ENCODE measurements at regions not wholly inside any gene's neighbourhood (a gene's known extent, or its start where the extent isn't known, plus 50 kb on each side); places are given as distances from the start of the nearest gene placed in this dataset.

DNA sequence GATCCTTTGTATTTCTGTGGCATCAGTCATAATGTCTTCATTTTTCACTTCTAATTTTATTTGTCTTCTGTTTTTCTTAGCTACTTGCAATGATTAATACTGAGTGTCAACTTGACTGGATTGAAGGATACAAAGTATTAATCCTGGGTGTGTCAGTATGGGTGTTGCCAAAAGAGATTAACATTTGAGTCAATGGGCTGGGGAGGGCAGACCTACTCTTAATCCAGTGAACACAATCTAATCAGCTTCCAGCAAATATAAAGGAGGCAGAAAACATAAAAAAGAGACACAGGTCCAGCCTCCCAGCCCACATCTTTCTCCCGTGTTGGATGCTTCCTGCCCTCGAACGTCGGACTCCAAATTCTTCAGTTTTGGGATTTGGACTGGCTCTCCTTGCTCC lies 640.9 kb upstream of the MIR17HG start:
- TF ChIP-seq POLR2AphosphoS5 (IDR thresholded peaks at IDR 0.05; ENCODE audit: low read depth) = no peak
- TF ChIP-seq CTCF (IDR thresholded peaks at IDR 0.05; ENCODE audit: insufficient read depth, low read length) = no peak
- TF ChIP-seq, protein P1, sequence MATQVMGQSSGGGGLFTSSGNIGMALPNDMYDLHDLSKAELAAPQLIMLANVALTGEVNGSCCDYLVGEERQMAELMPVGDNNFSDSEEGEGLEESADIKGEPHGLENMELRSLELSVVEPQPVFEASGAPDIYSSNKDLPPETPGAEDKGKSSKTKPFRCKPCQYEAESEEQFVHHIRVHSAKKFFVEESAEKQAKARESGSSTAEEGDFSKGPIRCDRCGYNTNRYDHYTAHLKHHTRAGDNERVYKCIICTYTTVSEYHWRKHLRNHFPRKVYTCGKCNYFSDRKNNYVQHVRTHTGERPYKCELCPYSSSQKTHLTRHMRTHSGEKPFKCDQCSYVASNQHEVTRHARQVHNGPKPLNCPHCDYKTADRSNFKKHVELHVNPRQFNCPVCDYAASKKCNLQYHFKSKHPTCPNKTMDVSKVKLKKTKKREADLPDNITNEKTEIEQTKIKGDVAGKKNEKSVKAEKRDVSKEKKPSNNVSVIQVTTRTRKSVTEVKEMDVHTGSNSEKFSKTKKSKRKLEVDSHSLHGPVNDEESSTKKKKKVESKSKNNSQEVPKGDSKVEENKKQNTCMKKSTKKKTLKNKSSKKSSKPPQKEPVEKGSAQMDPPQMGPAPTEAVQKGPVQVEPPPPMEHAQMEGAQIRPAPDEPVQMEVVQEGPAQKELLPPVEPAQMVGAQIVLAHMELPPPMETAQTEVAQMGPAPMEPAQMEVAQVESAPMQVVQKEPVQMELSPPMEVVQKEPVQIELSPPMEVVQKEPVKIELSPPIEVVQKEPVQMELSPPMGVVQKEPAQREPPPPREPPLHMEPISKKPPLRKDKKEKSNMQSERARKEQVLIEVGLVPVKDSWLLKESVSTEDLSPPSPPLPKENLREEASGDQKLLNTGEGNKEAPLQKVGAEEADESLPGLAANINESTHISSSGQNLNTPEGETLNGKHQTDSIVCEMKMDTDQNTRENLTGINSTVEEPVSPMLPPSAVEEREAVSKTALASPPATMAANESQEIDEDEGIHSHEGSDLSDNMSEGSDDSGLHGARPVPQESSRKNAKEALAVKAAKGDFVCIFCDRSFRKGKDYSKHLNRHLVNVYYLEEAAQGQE (IDR thresholded peaks at IDR 0.05; ENCODE audit: insufficient replicate concordance, low read depth) = no peak
